T-helper 2 cell treated with Interferon-gamma antibody and Interleukin-4, amounts not matched to agents 5 μg/mL and 100 μg/mL, for 36 hours (primary cell): ENCODE measurements at regions not wholly inside any gene's neighbourhood (a gene's known extent, or its start where the extent isn't known, plus 50 kb on each side); places are given as distances from the start of the nearest gene placed in this dataset.
"Not testable (repeated sequence)": the region's sequence is repeated elsewhere in the genome, so short reads cannot be mapped to it uniquely, and the experiment has no call there.

Experiments used
- DNase-seq: peaks from one replicate; pipeline ENCODE4 v3.0.0; 2021; ENCODE audit warnings: low spot score
- H3K27ac Mint-ChIP-seq: one replicate; pipeline ENCODE4 v1.8.0; 2021; ENCODE audit warnings: mild to moderate bottlenecking, mixed read lengths
- H3K27me3 Mint-ChIP-seq: one replicate; pipeline ENCODE4 v1.8.0; 2021; ENCODE audit warnings: low read depth, mixed read lengths
- H3K36me3 Mint-ChIP-seq: one replicate; pipeline ENCODE4 v1.8.0; 2021; ENCODE audit warnings: low read depth, mixed read lengths
- H3K4me1 Mint-ChIP-seq: one replicate; pipeline ENCODE4 v1.8.0; 2021; ENCODE audit warnings: low read depth, mixed read lengths
- H3K4me3 Mint-ChIP-seq: one replicate; pipeline ENCODE4 v1.8.0; 2022; ENCODE audit warnings: mild to moderate bottlenecking, moderate library complexity, mixed read lengths
- H3K9me3 Mint-ChIP-seq: one replicate; pipeline ENCODE4 v1.8.0; 2021; ENCODE audit warnings: mixed read lengths

GRCh38 chr2:187610450-187610849 lies 56.2 kb upstream of the TFPI start:
- not testable (repeated sequence) for DNase-seq, H3K9me3 Mint-ChIP-seq, H3K4me1 Mint-ChIP-seq, H3K27me3 Mint-ChIP-seq, H3K4me3 Mint-ChIP-seq, H3K36me3 Mint-ChIP-seq, H3K27ac Mint-ChIP-seq

- H3K36me3 Mint-ChIP-seq: no peaks in the 10 kb centered on the region
- no peak overlapping the region for H3K27ac Mint-ChIP-seq
- no peak for DNase-seq
- no peaks in the 10 kb centered on the region for H3K27me3 Mint-ChIP-seq
- no peaks in the 10 kb centered on the region for H3K4me1 Mint-ChIP-seq
- no peaks in the 10 kb centered on the region for H3K9me3 Mint-ChIP-seq
- no peak overlapping the region for H3K4me3 Mint-ChIP-seq
These were observed 58.6 kb upstream of the TFPI start for GRCh38 chr2:187612857-187613256.

- Mint-ChIP-seq H3K27ac (no peak overlapping the region), H3K4me1 (no peaks in the 10 kb centered on the region), H3K9me3 (no peaks in the 10 kb centered on the region), H3K4me3 (no peak overlapping the region), H3K27me3 (no peaks in the 10 kb centered on the region), H3K36me3 (no peaks in the 10 kb centered on the region)
- DNase-seq: no peak
These were observed 60.5 kb upstream of the TFPI start for GRCh38 chr2:187614756-187615155.

- Mint-ChIP-seq H3K9me3 (no peaks in the 10 kb centered on the region), H3K36me3 (no peaks in the 10 kb centered on the region), H3K27ac (no peak overlapping the region), H3K4me1 (no peaks in the 10 kb centered on the region), H3K27me3 (no peaks in the 10 kb centered on the region), H3K4me3 (no peak overlapping the region)
- no peak for DNase-seq
These were observed 61.1 kb upstream of the TFPI start for GRCh38 chr2:187615364-187615763.

GRCh38 chr2:187615902-187616301 lies 61.7 kb upstream of the TFPI start:
- no peak for DNase-seq
- no peaks in the 10 kb centered on the region for H3K9me3 Mint-ChIP-seq
- H3K4me1 Mint-ChIP-seq: no peaks in the 10 kb centered on the region
- no peaks in the 10 kb centered on the region for H3K36me3 Mint-ChIP-seq
- H3K4me3 Mint-ChIP-seq: no peak overlapping the region
- no peaks in the 10 kb centered on the region for H3K27me3 Mint-ChIP-seq
- H3K27ac Mint-ChIP-seq: no peak overlapping the region

DNA sequence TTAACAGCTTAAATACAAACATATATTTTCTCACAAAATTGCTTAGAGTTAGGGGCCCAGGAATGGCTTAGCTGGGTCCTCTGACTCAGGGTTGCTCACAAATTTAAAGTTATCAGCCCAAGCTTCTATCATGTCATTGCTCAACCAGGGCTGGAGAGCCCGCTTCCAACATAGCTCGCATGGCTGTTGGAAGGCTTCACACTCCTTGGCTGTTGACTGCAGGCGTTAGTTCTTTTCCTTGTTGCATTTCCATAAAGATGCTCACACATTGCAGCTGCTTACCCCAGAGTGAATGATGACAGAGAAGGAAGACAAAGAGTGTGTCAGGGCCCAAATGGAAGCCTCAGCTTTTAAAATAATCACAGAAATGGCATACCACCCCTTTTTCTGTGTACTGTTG lies 62.9 kb upstream of the TFPI start:
- no peak for DNase-seq
- no peaks in the 10 kb centered on the region for H3K4me1 Mint-ChIP-seq
- H3K4me3 Mint-ChIP-seq: no peak overlapping the region
- H3K27ac Mint-ChIP-seq: no peak overlapping the region
- H3K27me3 Mint-ChIP-seq: no peaks in the 10 kb centered on the region
- H3K9me3 Mint-ChIP-seq: no peaks in the 10 kb centered on the region
- no peaks in the 10 kb centered on the region for H3K36me3 Mint-ChIP-seq

DNA sequence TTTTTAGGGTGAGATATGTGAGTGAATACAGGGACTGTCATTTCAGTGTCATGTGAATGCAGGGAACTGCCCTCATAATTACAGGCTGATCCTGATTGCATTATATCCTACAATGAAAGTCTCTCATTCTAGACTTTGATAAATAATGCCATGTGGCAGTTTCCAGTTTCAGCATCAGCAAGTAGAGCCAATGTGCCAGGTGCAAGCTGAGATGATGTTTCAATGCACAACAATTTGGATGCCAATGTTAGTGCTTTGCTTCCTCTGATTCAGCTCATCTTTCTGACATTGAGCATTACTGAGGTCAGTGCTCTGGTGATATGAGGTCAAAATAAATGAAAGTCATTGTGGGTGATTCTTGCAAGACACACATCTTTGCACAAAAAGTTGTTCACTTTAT lies 63.7 kb upstream of the TFPI start:
- Mint-ChIP-seq H3K4me3 (no peak overlapping the region), H3K9me3 (no peaks in the 10 kb centered on the region), H3K36me3 (no peaks in the 10 kb centered on the region), H3K27me3 (no peaks in the 10 kb centered on the region), H3K27ac (no peak overlapping the region), H3K4me1 (no peaks in the 10 kb centered on the region)
- DNase-seq: no peak

DNA sequence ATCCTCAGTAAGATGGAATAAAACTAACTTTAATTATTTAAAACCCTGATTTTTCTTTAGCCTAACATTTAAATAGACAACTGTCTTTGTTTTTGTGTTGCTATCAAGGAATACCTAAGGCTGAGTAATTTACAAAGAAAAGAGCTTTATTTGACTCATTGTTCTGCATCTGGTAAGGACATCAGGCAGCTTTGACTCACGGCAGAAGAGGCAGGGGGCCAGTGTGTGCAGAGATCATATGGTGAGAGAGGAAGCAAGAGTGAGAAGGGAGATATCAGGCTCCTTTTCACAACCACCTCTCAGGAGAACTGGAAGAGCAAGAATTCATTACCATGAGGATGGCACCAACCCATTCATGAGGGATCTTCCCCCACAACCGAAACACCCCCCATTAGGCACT lies 64.6 kb upstream of the TFPI start:
- Mint-ChIP-seq H3K4me1 (no peaks in the 10 kb centered on the region), H3K9me3 (no peaks in the 10 kb centered on the region), H3K4me3 (no peak overlapping the region), H3K27ac (no peak overlapping the region), H3K27me3 (no peaks in the 10 kb centered on the region), H3K36me3 (no peaks in the 10 kb centered on the region)
- DNase-seq: no peak

GRCh38 chr2:187627153-187627552 lies 72.9 kb upstream of the TFPI start:
- H3K4me3 Mint-ChIP-seq: no peak overlapping the region
- H3K27ac Mint-ChIP-seq: no peak overlapping the region
- no peaks in the 10 kb centered on the region for H3K9me3 Mint-ChIP-seq
- DNase-seq: no peak
- no peaks in the 10 kb centered on the region for H3K36me3 Mint-ChIP-seq
- H3K4me1 Mint-ChIP-seq: no peaks in the 10 kb centered on the region
- no peaks in the 10 kb centered on the region for H3K27me3 Mint-ChIP-seq

DNA sequence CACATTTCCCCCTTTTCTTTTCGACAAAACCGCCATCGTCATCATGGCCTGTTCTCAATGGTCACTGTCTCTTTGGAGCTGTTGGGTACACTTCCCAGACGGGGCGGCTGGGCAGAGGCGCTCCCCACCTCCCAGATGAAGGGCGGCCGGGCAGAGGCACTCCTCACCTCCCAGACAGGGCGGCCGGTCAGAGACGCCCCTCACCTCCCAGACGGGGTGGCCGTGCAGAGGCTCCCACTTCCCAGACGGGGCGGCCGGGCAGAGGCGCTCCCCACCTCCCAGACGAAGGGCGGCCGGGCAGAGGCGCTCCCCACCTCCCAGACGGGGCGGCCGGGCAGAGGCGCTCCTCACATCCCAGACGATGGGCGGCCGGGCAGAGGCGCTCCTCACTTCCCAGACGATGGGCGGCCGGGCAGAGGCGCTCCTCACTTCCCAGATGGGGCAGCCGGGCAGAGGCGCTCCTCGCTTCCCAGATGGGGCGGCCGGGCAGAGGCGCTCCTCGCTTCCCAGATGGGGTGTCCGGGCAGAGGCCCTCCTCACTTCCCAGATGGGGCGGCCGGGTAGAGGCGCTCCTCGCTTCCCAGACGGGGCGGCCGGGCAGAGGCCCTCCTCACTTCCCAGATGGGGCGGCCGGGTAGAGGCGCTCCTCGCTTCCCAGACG lies 82.6 kb upstream of the TFPI start:
- DNase-seq, H3K27me3 Mint-ChIP-seq, H3K4me3 Mint-ChIP-seq, H3K27ac Mint-ChIP-seq, H3K36me3 Mint-ChIP-seq, H3K4me1 Mint-ChIP-seq, H3K9me3 Mint-ChIP-seq: not testable (repeated sequence)

DNA sequence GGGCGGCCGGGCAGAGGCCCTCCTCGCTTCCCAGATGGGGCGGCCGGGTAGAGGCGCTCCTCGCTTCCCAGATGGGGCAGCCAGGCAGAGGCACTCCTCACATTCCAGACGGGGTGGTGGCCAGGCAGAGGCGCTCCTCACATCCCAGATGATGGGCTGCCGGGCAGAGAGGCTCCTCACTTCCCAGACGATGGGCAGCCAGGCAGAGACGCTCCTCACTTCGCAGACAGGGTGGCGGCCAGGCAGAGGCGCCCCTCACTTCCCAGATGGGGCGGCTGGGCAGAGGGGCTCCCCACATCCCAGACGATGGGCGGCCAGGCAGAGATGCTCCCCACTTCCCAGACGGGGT lies 83.1 kb upstream of the TFPI start:
- H3K9me3 Mint-ChIP-seq, H3K4me3 Mint-ChIP-seq, DNase-seq, H3K27ac Mint-ChIP-seq, H3K4me1 Mint-ChIP-seq, H3K36me3 Mint-ChIP-seq, H3K27me3 Mint-ChIP-seq: not testable (repeated sequence)

- not testable (repeated sequence) for H3K4me1 Mint-ChIP-seq, H3K36me3 Mint-ChIP-seq, H3K9me3 Mint-ChIP-seq, DNase-seq, H3K4me3 Mint-ChIP-seq, H3K27me3 Mint-ChIP-seq, H3K27ac Mint-ChIP-seq
These were observed 83.5 kb upstream of the TFPI start for GRCh38 chr2:187637771-187638170.

GRCh38 chr2:187638840-187639239 lies 84.6 kb upstream of the TFPI start:
- H3K4me3 Mint-ChIP-seq: no peak overlapping the region
- no peaks in the 10 kb centered on the region for H3K9me3 Mint-ChIP-seq
- H3K4me1 Mint-ChIP-seq: no peaks in the 10 kb centered on the region
- no peaks in the 10 kb centered on the region for H3K36me3 Mint-ChIP-seq
- DNase-seq: no peak
- no peak overlapping the region for H3K27ac Mint-ChIP-seq
- no peaks in the 10 kb centered on the region for H3K27me3 Mint-ChIP-seq

GRCh38 chr2:187640926-187641510 lies 86.8 kb upstream of the TFPI start:
- Mint-ChIP-seq H3K27me3 (no peaks in the 10 kb centered on the region), H3K9me3 (no peaks in the 10 kb centered on the region)

GRCh38 chr2:187642498-187642897 lies 88.3 kb upstream of the TFPI start:
- no peaks in the 10 kb centered on the region for H3K4me1 Mint-ChIP-seq
- no peak overlapping the region for H3K4me3 Mint-ChIP-seq
- no peaks in the 10 kb centered on the region for H3K36me3 Mint-ChIP-seq
- no peak for DNase-seq
- no peak overlapping the region for H3K27ac Mint-ChIP-seq
- no peaks in the 10 kb centered on the region for H3K9me3 Mint-ChIP-seq
- no peaks in the 10 kb centered on the region for H3K27me3 Mint-ChIP-seq

More at GRCh38 chr2:187640926-187641510, 86.8 kb upstream of the TFPI start:
- Mint-ChIP-seq H3K27ac (no peak overlapping the region), H3K4me1 (no peaks in the 10 kb centered on the region), H3K36me3 (no peaks in the 10 kb centered on the region), H3K4me3 (no peak overlapping the region)
- no peak for DNase-seq
